ENCODE measurements at regions not wholly inside any gene's neighbourhood (a gene's known extent, or its start where the extent isn't known, plus 50 kb on each side); places are given as distances from the start of the nearest gene placed in this dataset.

DNA sequence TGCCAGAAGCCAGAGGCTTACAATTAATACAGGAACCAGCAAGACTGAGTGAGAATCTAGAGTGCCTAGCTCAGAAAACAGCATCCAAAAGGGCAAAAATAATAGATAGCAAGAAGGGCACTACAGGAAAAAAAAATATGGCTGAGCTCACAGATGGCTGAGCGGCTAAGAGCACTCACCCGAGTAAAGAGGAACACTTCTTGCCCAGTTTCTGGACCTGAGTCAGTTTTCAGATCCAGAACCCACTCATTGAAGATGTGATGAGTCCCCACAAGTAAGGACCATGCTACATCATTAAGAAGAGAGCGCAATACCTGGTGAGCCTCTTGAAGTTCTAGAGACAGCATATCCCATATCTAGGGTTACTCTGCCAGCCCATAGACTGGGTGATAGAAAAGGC lies 65.5 kb upstream of the MAP3K1 start:
- Histone ChIP-seq H2AFZ (ENCODE audit: control insufficient read depth, low read length) (no peak overlapping the region), H4K20me1 (ENCODE audit: control insufficient read depth, extremely low read depth, insufficient read depth, low read length) (no peaks in the 10 kb centered on the region), H3K79me2 (ENCODE audit: control insufficient read depth, insufficient read depth, low read length) (no peaks in the 10 kb centered on the region), H3K27ac (ENCODE audit: control insufficient read depth, insufficient read depth, low read length) (no peak overlapping the region), H3K9me3 (ENCODE audit: control insufficient read depth, low read depth, low read length) (no peaks in the 10 kb centered on the region), H3K9me1 (ENCODE audit: control insufficient read depth, extremely low read depth, insufficient read depth, low read length) (no peaks in the 10 kb centered on the region), H3K4me2 (ENCODE audit: control insufficient read depth, extremely low read depth, insufficient read depth, low read depth, low read length) (no peak overlapping the region), H3K9ac (ENCODE audit: control insufficient read depth, extremely low read depth, insufficient read depth, low read length) (no peak overlapping the region), H3K4me1 (ENCODE audit: control insufficient read depth, extremely low read depth, insufficient read depth, low read length) (no peaks in the 10 kb centered on the region), H3K27me3 (ENCODE audit: control insufficient read depth, extremely low read depth, insufficient read depth, low read length) (no peaks in the 10 kb centered on the region), H3K4me3 (ENCODE audit: control insufficient read depth in 2 of 3, extremely low read depth in 1 of 3, insufficient read depth in 2 of 3, low read depth in 1 of 3, low read length in 3 of 3) (no peak overlapping the region), H3K36me3 (ENCODE audit: control insufficient read depth in 2 of 2, extremely low read depth in 1 of 2, insufficient read depth in 2 of 2, low read length in 2 of 2) (no peaks in the 10 kb centered on the region)
- dilution Hi-C loops (cut with MboI; ENCODE audit: extremely low pct_ligation_motif_present, low sequenced_read_pairs): no loop called here
- no peak for TF ChIP-seq EZH2 (IDR thresholded peaks at IDR 0.05; ENCODE audit: low read length)
- TF ChIP-seq, protein P1, sequence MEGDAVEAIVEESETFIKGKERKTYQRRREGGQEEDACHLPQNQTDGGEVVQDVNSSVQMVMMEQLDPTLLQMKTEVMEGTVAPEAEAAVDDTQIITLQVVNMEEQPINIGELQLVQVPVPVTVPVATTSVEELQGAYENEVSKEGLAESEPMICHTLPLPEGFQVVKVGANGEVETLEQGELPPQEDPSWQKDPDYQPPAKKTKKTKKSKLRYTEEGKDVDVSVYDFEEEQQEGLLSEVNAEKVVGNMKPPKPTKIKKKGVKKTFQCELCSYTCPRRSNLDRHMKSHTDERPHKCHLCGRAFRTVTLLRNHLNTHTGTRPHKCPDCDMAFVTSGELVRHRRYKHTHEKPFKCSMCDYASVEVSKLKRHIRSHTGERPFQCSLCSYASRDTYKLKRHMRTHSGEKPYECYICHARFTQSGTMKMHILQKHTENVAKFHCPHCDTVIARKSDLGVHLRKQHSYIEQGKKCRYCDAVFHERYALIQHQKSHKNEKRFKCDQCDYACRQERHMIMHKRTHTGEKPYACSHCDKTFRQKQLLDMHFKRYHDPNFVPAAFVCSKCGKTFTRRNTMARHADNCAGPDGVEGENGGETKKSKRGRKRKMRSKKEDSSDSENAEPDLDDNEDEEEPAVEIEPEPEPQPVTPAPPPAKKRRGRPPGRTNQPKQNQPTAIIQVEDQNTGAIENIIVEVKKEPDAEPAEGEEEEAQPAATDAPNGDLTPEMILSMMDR (optimal IDR thresholded peaks at IDR 0.05 in 1 of 3, IDR thresholded peaks at IDR 0.05 in 1 of 3, conservative IDR thresholded peaks at IDR 0.05 in 1 of 3; ENCODE audit: extremely low read depth in 1 of 3, insufficient read depth in 2 of 3, low read length in 3 of 3): no peak
- DNase-seq (ENCODE audit: low read depth, low spot score): no peak
- FAIRE-seq: no peak

DNA sequence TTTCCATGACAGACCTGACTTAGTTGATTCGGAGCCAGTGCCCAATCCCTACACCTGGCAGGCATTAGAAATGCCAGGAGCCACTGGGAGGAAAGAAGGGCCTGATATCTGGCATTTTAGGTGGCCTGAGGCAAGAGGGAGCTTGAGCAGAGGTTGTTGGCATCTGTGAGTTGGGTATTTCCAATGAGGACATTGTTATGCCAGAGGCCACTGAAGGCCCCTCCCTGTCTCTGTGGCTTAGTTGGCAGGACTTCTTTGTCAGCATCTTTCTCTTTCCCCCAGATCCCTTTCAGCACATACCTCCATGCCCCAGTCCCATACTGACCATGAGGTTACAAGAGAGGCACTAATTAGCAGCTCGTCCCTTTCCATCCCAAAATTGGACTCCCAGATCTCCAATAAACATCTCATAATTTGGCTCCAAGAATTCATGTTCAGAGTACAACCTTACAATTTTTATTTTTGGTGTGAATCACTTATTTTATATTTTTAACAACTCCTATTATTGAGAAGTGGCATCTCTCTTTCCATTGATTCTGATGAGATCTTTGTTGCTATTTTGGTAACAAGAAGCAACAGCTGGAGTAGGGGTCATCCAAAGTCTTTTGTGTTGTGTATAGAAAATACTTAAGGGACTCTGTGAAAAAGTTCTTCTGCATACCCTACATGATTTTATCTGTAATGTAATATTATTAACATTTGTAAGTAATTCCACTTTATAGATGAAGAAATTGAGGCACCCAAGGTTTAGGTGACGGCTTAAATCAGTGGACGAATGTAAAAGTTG lies 68.6 kb upstream of the MAP3K1 start:
- no peak for FAIRE-seq

More for the DNA sequence above, 68.6 kb upstream of the MAP3K1 start:
- Histone ChIP-seq H2AFZ (ENCODE audit: control insufficient read depth, low read length) (no peak overlapping the region), H3K9ac (ENCODE audit: control insufficient read depth, extremely low read depth, insufficient read depth, low read length) (no peak overlapping the region), H4K20me1 (ENCODE audit: control insufficient read depth, extremely low read depth, insufficient read depth, low read length) (no peaks in the 10 kb centered on the region), H3K4me2 (ENCODE audit: control insufficient read depth, extremely low read depth, insufficient read depth, low read depth, low read length) (no peak overlapping the region), H3K27ac (ENCODE audit: control insufficient read depth, insufficient read depth, low read length) (no peak overlapping the region), H3K36me3 (ENCODE audit: control insufficient read depth in 2 of 2, extremely low read depth in 1 of 2, insufficient read depth in 2 of 2, low read length in 2 of 2) (no peaks in the 10 kb centered on the region), H3K4me3 (ENCODE audit: control insufficient read depth in 2 of 3, extremely low read depth in 1 of 3, insufficient read depth in 2 of 3, low read depth in 1 of 3, low read length in 3 of 3) (no peak overlapping the region), H3K9me3 (ENCODE audit: control insufficient read depth, low read depth, low read length) (no peaks in the 10 kb centered on the region), H3K9me1 (ENCODE audit: control insufficient read depth, extremely low read depth, insufficient read depth, low read length) (no peaks in the 10 kb centered on the region), H3K4me1 (ENCODE audit: control insufficient read depth, extremely low read depth, insufficient read depth, low read length) (no peaks in the 10 kb centered on the region), H3K79me2 (ENCODE audit: control insufficient read depth, insufficient read depth, low read length) (no peaks in the 10 kb centered on the region), H3K27me3 (ENCODE audit: control insufficient read depth, extremely low read depth, insufficient read depth, low read length) (no peaks in the 10 kb centered on the region)
- dilution Hi-C loops (cut with MboI; ENCODE audit: extremely low pct_ligation_motif_present, low sequenced_read_pairs): no loop called here
- no peak for DNase-seq (ENCODE audit: low read depth, low spot score)
- TF ChIP-seq EZH2 (IDR thresholded peaks at IDR 0.05; ENCODE audit: low read length): no peak
- TF ChIP-seq, protein P1 (optimal IDR thresholded peaks at IDR 0.05 in 1 of 3, IDR thresholded peaks at IDR 0.05 in 1 of 3, conservative IDR thresholded peaks at IDR 0.05 in 1 of 3; ENCODE audit: extremely low read depth in 1 of 3, insufficient read depth in 2 of 3, low read length in 3 of 3): no peak
